ENCODE measurements at regions not wholly inside any gene's neighbourhood (a gene's known extent, or its start where the extent isn't known, plus 50 kb on each side); places are given as distances from the start of the nearest gene placed in this dataset.

DNA sequence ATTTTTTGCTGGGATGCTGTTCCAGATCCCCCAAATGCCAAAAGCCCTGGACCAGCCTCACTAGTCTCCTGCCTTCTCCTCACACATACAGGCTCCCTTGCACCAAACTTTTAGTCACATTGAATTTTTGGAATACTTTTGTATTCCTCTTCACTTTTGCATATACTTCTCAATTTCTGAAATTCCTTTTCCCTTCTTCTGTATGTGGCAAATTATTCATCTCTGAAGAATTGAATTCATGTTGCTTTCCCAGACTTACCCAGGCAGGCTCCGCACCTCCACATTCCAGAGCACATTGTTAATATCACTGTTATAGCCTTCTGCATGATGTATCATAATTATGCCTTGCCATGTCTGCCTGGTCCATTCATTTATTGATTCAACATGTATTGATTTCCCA, 255.3 kb upstream of the POU3F2 start:
- no peak for DNase-seq (ENCODE audit: low read depth in 2 of 3, low spot score in 2 of 3)

GRCh38 chr6:98579941-98580340, 254.4 kb upstream of the POU3F2 start:
- DNase-seq (ENCODE audit: low read depth in 2 of 3, low spot score in 2 of 3) = no peak

DNA sequence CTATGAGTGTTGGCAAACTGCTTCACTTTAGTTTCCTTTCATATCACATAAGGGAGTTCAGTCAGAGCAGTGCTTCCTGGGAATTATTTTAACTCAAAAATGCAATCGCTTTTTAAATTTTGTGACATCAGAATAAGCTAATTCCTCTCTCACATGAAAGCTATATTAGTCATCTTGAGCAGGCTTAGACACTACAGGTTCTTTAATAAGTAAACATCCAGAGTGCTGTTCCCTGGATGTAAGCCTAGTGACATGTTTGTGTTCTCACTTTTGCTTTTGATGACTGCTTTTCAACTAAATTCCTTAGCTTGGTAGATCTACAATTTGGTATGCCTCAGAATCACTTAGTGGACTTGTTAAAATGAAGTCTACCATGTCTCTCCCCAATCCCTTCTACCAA, 252.7 kb upstream of the POU3F2 start:
- DNase-seq (ENCODE audit: low read depth in 2 of 3, low spot score in 2 of 3) = no peak

- DNase-seq (ENCODE audit: low read depth in 2 of 3, low spot score in 2 of 3) = no peak
Measured at GRCh38 chr6:98583506-98583905, 250.9 kb upstream of the POU3F2 start.

DNA sequence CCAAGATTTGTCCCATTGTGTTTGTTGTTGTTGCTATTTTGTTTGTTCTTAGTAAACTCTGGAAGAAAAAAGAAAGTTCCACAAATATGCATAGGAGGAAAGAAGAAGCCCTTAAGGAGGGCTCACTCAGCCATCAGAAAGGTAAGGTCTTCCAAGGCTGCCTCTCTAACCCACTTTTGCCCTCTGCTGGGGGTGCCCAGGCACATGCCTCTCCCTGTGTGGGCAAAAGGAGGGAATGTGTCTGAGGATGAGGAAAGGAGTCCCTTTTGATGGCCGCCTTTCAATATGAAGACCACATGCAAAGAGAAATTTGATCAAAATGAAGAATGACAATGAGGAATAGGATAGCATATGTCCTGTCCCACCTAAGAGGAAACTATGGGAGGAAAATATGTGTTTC, 248.2 kb upstream of the POU3F2 start:
- DNase-seq (ENCODE audit: low read depth in 2 of 3, low spot score in 2 of 3) = no peak

DNA sequence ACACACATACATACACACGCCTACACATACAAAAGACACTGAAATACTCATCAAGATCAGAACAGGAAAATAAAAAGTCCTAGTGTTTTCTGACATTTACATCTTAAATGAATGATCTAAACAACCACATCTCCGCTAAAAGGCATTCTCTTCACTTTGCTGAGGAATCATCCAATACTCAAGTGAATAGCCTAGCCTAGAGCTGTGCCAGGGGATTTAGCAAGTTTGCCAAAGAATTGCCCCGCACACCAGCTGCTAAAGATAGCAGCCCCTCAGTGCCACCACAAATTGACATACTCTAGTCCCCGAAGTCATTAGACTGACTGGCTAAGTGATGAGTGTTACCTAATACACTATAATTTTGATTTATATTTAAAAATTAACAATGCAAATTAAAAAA, 246.8 kb upstream of the POU3F2 start:
- DNase-seq (ENCODE audit: low read depth in 2 of 3, low spot score in 2 of 3) = no peak

DNA sequence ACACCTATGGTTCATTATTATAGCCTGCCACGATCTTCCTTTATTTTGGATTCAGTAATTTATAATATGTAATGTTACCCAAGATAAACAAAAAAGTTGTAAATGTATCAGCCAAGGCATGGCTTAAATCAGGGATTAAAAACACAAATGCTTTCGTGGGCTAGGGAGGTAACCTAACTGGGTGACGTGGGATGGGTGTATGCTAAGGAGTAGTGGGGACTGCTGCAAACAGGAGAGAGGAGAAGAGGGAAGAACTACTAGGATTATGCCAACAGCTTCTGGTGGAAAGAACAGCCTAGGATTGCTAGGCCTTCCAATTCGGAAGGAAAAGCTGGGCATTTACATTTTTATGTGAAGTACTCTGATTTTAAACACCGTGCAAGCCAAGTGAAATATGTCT, 244.8 kb upstream of the POU3F2 start:
- no peak for DNase-seq (ENCODE audit: low read depth in 2 of 3, low spot score in 2 of 3)

DNA sequence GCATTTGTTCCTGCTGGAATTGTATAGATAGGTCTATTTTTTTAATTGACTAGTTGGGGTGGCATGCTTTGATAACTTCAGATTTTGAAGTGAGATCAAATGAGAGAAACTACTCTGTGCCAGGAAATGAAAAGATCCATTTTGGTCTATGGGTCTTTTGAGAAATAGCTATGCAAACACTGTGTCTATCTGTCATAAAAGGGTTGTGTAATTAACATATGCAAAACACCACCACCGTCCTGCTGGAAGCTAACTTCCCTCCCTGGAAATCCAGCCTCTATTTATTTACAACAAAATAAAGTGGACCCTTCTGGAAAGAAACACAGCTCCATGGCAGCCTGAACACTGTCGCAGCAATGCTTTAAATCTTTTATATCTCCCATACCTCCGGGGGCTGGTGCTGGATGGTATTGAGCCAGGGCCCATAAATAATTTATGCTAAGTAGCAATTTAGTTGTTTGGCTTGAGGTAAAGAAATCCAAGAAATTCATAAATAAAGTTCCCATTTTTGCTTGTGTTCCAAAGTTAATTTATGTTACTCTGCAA, 244.2 kb upstream of the POU3F2 start:
- no peak for DNase-seq (ENCODE audit: low read depth in 2 of 3, low spot score in 2 of 3)

- DNase-seq (ENCODE audit: low read depth in 2 of 3, low spot score in 2 of 3) = no peak
Measured at GRCh38 chr6:98590997-98591396, 243.4 kb upstream of the POU3F2 start.

DNA sequence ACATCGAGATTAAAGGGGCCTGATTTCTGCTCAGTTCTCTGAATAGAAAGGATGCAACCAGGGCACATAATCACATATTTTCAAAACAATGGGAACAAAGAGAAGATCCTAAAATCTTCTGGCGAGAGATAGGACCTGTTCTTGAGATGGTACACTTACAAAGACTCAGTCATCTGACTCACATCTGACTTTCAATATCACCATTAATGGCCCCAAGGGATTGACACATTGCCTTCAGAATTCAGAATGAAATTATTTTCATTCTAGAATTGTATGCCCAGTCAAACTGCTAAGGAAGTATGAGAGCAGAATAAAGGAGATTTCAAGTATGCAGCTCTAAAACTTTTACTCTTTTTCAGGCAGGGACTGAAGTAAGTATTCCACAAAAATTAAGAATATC, 240.7 kb upstream of the POU3F2 start:
- DNase-seq (ENCODE audit: low read depth in 2 of 3, low spot score in 2 of 3) = no peak

DNA sequence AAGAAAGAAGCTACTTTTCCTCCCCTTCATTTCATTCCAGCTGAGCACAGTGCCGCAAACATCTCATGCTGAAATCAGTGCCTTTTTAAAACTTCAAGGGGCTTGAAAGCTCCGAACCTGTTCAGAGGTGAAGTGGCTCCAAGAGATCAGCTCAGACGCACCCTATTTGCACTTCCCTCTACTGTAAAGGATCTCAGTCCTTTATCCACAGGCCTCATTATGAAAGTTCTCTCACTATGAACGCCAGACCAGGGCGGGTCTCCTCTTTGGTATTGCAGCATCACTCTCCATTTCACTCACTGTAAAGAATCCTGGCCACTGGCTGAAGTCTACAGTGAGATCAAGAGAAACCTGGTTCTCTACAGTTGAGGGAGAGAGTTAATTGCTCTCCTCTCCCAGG, 232.7 kb upstream of the POU3F2 start:
- DNase-seq (ENCODE audit: low read depth in 2 of 3, low spot score in 2 of 3) = no peak

DNA sequence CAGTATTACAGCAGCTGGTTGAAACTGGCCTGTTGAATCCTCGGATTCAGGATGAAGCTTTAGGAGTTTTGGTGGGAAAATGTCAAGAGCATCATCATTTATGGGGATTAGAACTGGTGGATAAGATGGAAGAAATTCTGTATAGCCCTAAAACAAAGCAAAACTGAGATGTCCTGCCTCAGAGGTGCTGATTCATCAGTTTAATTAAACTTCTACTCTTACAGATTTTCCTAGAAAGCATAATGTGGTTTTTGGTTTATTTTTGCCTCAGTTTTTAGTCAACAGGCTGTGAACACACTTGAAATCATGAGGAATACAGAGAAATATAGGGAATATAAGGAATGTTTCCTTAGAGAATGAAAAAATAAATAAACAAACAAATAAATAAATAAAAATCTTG, 228.7 kb upstream of the POU3F2 start:
- no peak for DNase-seq (ENCODE audit: low read depth in 2 of 3, low spot score in 2 of 3)

DNA sequence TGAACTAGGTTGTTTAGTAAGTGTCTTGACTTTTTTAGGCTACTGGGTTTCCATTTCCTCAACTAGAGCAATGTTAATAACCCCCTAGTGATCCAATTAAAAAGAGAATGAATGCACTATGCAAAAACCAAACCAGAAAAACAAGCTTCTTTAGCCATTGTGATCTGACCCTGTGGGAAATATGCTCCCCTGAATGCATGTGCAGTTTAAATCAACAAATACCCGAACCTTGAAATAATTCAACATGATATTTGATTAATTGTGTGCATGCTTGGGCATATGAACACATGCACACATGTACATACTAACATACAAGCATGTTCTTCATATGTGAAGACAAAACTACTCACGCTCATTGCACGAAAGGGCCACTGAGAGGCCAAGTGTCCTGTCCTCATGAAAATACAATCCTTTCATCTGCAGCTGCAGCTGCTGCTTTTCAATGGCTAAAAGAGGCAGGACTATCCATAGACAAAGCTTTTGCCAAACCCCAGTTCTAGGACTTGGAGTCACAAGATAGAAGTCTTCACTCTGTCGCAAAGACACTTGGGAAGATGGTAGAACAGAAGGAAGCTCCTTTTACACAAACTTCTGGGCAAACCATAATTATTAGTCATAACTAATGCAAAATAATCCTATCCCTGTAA, 207.1 kb upstream of the POU3F2 start:
- DNase-seq (ENCODE audit: low read depth in 2 of 3, low spot score in 2 of 3) = no peak

- DNase-seq (ENCODE audit: low read depth in 2 of 3, low spot score in 2 of 3) = no peak
Measured at GRCh38 chr6:98633886-98634285, 200.5 kb upstream of the POU3F2 start.

DNA sequence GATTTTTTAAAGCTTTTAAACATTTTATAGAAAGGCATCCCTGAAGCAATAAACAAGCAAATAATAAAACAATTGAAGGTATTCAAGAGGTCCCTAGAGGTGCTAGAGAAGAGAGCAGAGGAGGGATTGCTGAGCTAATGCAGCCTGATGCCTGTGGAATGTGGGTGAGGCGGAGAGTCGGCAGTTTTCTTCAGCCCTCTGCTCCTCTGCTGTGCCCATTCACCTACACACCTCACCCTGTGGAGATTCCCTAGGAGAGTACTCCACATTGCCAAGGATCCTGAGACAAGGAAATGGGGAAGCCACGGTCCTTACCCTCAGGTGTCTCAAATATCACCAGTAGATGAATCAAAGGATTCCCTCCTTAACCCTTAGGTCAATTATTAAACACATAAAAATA, 199.8 kb upstream of the POU3F2 start:
- DNase-seq (ENCODE audit: low read depth in 2 of 3, low spot score in 2 of 3) = no peak

GRCh38 chr6:98635191-98635590, 199.2 kb upstream of the POU3F2 start:
- no peak for DNase-seq (ENCODE audit: low read depth in 2 of 3, low spot score in 2 of 3)

DNA sequence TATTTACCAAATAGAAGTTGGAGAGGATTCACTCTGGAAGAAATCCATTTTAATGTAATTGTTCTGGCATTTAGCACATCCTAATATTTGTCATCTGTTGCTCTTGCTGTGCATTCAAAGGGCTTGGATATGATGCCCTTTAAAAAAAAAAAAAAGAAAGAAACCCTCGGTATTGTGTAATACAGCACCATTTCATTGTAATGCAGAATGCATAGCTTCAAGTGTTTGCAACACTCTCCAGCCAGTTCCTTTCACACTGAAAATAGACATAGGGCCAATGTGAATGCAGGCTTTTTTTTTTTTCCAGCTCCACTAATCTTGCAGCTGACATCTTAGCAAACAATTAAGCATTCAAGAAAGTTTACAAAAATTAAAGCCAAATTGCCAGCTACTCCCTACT, 197.4 kb upstream of the POU3F2 start:
- no peak for DNase-seq (ENCODE audit: low read depth in 2 of 3, low spot score in 2 of 3)

DNA sequence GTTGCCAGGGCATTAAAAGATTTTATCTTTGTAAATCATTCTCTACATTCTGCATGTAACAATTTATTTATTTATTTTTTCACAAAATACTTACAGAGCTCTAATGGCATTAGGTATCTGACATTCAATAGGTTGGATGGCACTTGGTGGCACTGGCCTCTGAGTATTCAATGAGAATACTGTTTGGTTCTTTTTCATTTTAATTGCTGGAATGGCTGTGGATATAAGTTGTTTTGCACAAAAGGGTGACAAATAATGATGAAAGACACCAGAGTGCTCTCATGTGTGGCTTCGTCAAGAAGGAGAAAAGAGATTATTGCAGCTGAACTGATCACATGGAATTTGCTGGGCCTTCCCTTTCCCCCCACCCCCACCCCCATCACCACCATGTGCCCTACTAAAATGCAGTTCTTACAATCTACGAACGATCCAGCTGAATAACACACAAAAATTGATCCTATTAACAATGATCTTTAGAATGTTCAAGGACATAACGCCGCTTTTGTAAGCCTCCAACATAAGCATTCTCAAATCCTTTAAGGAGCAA, 195.2 kb upstream of the POU3F2 start:
- no peak for DNase-seq (ENCODE audit: low read depth in 2 of 3, low spot score in 2 of 3)

- DNase-seq (ENCODE audit: low read depth in 2 of 3, low spot score in 2 of 3) = no peak
Measured at GRCh38 chr6:98640366-98640765, 194.0 kb upstream of the POU3F2 start.

- DNase-seq (ENCODE audit: low read depth in 2 of 3, low spot score in 2 of 3) = no peak
Measured at GRCh38 chr6:98641949-98642719, 192.2 kb upstream of the POU3F2 start.

DNA sequence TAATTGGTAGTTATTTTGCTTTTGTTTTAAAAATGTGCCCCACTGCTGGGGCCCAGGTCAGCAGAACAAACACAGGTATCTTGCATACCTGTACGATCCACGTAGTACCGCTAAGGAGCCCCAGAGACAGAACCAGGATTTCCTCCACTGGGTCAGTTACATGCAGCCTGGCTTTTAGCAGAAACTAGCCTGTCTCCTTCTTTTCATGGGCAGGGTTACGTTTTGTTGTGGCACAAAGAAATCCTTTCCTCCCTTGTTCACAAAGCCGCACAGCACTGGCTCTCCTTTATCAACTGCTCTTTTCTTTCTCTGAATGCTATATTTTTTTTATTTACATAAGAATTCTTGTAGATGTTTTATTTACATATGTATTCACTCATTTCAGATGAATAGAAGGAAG, 190.3 kb upstream of the POU3F2 start:
- no peak for DNase-seq (ENCODE audit: low read depth in 2 of 3, low spot score in 2 of 3)
